ENCODE measurements at regions not wholly inside any gene's neighbourhood (a gene's known extent, or its start where the extent isn't known, plus 50 kb on each side); places are given as distances from the start of the nearest gene placed in this dataset.

DNA sequence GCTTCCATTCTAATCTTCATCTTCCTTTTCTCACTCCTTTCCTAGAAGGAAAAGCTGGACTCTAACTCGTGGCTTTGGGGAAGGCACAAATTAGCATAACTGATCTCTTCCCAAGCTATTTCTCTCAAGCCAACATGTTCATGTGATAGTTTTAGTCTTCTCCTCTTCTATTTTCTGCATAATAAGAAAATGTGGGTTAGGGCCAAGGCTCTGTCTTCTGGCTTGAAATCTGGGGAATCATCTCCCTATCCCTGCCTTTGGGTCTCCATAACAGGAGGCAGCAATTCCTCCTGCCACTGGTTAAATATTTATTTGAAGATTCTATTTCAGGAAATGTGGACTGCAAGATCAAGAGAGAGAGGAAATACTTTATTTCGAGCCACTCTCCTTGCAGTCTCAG, 1669.6 kb downstream of the MAT2B start:
- H3K9me3 Mint-ChIP-seq (ENCODE audit: low read depth) = no peaks in the 10 kb centered on the region
- H3K27me3 Mint-ChIP-seq (ENCODE audit: low read depth) = peaks cover 2% of the 10 kb centered on the region
- no peak for DNase-seq (ENCODE audit: low spot score)
- H3K4me3 Mint-ChIP-seq (ENCODE audit: unreplicated experiment) = no peak overlapping the region
- no peak overlapping the region for H3K27ac Mint-ChIP-seq (ENCODE audit: unreplicated experiment)
- no peaks in the 10 kb centered on the region for H3K4me1 Mint-ChIP-seq (ENCODE audit: low read depth)
- TF ChIP-seq, protein P1, sequence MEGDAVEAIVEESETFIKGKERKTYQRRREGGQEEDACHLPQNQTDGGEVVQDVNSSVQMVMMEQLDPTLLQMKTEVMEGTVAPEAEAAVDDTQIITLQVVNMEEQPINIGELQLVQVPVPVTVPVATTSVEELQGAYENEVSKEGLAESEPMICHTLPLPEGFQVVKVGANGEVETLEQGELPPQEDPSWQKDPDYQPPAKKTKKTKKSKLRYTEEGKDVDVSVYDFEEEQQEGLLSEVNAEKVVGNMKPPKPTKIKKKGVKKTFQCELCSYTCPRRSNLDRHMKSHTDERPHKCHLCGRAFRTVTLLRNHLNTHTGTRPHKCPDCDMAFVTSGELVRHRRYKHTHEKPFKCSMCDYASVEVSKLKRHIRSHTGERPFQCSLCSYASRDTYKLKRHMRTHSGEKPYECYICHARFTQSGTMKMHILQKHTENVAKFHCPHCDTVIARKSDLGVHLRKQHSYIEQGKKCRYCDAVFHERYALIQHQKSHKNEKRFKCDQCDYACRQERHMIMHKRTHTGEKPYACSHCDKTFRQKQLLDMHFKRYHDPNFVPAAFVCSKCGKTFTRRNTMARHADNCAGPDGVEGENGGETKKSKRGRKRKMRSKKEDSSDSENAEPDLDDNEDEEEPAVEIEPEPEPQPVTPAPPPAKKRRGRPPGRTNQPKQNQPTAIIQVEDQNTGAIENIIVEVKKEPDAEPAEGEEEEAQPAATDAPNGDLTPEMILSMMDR (IDR thresholded peaks at IDR 0.05) = no peak
- H3K36me3 Mint-ChIP-seq (ENCODE audit: low read depth) = no peaks in the 10 kb centered on the region

DNA sequence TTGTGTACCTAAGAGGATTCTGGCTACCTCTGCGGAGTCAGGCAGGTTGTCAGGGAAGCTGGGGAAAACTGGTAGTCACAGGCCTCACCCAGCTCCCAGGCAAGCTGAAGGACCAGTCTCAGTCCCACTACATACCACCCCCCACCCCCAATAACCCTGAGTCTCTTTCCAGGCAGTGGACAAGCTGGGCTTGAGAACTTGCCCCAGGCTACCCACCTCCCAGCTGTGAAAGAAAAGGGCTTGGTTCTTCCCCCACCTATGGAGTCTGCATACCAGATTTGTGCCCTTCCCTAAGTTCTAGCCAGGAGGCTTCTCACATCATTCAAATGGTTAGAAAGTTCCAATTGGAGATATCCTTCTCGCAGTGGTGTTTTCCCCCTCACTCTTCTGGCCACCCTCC, 1678.8 kb downstream of the MAT2B start:
- TF ChIP-seq, protein P1 (IDR thresholded peaks at IDR 0.05) = no peak
- H3K27me3 Mint-ChIP-seq (ENCODE audit: low read depth) = peaks cover 2% of the 10 kb centered on the region
- no peaks in the 10 kb centered on the region for H3K36me3 Mint-ChIP-seq (ENCODE audit: low read depth)
- no peak for DNase-seq (ENCODE audit: low spot score)
- no peak overlapping the region for H3K27ac Mint-ChIP-seq (ENCODE audit: unreplicated experiment)
- no peak overlapping the region for H3K4me3 Mint-ChIP-seq (ENCODE audit: unreplicated experiment)
- no peaks in the 10 kb centered on the region for H3K4me1 Mint-ChIP-seq (ENCODE audit: low read depth)
- peaks cover 19% of the 10 kb centered on the region for H3K9me3 Mint-ChIP-seq (ENCODE audit: low read depth)

DNA sequence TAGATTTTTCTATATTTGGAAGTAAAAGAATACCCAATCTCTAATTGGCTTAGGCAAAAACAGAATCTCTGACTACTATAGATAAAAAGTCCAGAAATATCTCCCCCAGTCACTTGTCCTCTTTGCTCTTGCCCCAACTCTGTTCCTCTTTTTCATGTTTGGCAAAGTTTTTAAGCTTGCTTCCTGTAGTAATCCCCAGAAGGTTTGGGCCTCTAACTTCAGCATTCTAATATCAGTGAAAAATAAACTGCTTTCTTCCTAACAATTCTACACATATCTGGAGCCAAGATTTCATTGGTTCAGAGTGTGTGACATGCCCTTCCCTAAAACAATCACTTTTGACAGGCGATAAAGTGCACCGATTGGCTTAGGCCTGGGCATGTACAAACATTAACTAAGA, 1680.3 kb downstream of the MAT2B start:
- Mint-ChIP-seq H3K4me3 (ENCODE audit: unreplicated experiment) (no peak overlapping the region), H3K27me3 (ENCODE audit: low read depth) (no peaks in the 10 kb centered on the region), H3K4me1 (ENCODE audit: low read depth) (no peaks in the 10 kb centered on the region), H3K27ac (ENCODE audit: unreplicated experiment) (no peak overlapping the region), H3K36me3 (ENCODE audit: low read depth) (no peaks in the 10 kb centered on the region), H3K9me3 (ENCODE audit: low read depth) (peaks cover 19% of the 10 kb centered on the region)
- no peak for DNase-seq (ENCODE audit: low spot score)
- TF ChIP-seq, protein P1 (IDR thresholded peaks at IDR 0.05) = no peak

DNA sequence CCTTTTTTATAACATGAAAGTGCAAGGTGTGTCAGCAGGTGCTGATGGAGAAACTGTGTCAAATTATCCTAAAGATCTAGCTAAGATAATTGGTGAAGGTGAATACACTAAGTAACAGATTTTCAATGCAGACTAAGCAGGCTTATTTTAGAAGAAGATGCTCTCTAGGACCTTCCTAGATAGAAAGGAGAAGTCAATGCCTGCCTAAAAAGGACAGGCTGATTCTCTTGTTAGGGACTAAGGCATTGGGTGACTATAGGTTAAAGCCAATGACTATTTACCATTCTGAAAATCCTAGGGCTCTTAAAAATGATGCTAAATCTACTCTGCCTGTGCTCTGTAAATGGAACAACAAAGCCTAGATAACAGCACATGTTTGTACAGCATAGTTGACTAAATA, 1682.4 kb downstream of the MAT2B start:
- H3K9me3 Mint-ChIP-seq (ENCODE audit: low read depth) = peaks cover 15% of the 10 kb centered on the region

DNA sequence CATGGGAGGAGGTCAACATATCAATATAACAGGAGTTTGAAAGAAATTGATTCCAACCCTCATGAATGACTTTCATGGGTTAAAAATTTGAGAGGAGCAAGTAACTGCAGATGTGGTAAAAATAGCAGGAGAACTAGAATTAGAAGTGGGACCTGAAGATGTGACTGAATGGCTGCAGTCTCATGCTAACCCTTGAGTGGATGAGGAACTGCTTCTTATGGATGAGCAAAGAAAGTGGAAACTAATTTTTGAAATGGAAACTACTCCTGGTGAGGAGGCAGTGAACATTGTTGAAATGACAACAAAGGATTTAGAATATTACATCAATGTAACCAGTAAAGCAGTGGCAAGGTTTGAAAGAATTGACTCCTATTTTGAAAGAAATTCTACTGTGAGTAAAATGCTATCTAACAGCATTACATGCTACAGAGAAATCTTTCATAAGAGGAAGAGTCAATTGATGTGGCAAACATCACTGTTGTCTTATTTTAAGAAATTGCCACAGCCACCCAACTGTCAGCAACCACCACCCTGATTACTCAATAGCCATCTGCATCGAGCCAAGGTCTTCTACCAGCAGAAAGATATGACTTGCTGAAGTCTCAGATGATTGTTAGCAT, 1683.2 kb downstream of the MAT2B start:
- TF ChIP-seq, protein P1 (IDR thresholded peaks at IDR 0.05) = no peak
- no peak overlapping the region for H3K4me3 Mint-ChIP-seq (ENCODE audit: unreplicated experiment)
- no peak overlapping the region for H3K27ac Mint-ChIP-seq (ENCODE audit: unreplicated experiment)
- no peaks in the 10 kb centered on the region for H3K4me1 Mint-ChIP-seq (ENCODE audit: low read depth)
- H3K36me3 Mint-ChIP-seq (ENCODE audit: low read depth) = no peaks in the 10 kb centered on the region
- H3K27me3 Mint-ChIP-seq (ENCODE audit: low read depth) = no peaks in the 10 kb centered on the region
- H3K9me3 Mint-ChIP-seq (ENCODE audit: low read depth) = peaks cover 8% of the 10 kb centered on the region
- no peak for DNase-seq (ENCODE audit: low spot score)

More for the DNA sequence above, 1682.4 kb downstream of the MAT2B start:
- no peaks in the 10 kb centered on the region for H3K27me3 Mint-ChIP-seq (ENCODE audit: low read depth)
- DNase-seq (ENCODE audit: low spot score) = no peak
- H3K27ac Mint-ChIP-seq (ENCODE audit: unreplicated experiment) = no peak overlapping the region
- H3K4me3 Mint-ChIP-seq (ENCODE audit: unreplicated experiment) = no peak overlapping the region
- TF ChIP-seq, protein P1 (IDR thresholded peaks at IDR 0.05) = no peak
- no peaks in the 10 kb centered on the region for H3K4me1 Mint-ChIP-seq (ENCODE audit: low read depth)
- no peaks in the 10 kb centered on the region for H3K36me3 Mint-ChIP-seq (ENCODE audit: low read depth)
